ENCODE measurements at regions not wholly inside any gene's neighbourhood (a gene's known extent, or its start where the extent isn't known, plus 50 kb on each side); places are given as distances from the start of the nearest gene placed in this dataset.

GRCh38 chr3:189516039-189516438 is 115.2 kb upstream of the TP63 start:
- TF ChIP-seq CTCF (IDR thresholded peaks at IDR 0.05) (no peak), POLR2AphosphoS5 (IDR thresholded peaks at IDR 0.05) (no peak)
